MG63 (cell line): ENCODE measurements at regions not wholly inside any gene's neighbourhood (a gene's known extent, or its start where the extent isn't known, plus 50 kb on each side); places are given as distances from the start of the nearest gene placed in this dataset.
"Not testable (repeated sequence)": the region's sequence is repeated elsewhere in the genome, so short reads cannot be mapped to it uniquely, and the experiment has no call there.

Source experiments
- DNase-seq: peaks from one replicate; pipeline ENCODE4 v3.0.0-alpha.2; 2020
- H3K27me3 ChIP-seq: fragments of 250-450 bp; sonication (Bioruptor Pico); 2 replicates; pipeline ENCODE4 v1.5.1; 2020; ENCODE audit warnings: mild to moderate bottlenecking, moderate library complexity
- H3K36me3 ChIP-seq: fragments of 250-450 bp; sonication (Bioruptor Pico); 2 replicates; pipeline ENCODE4 v1.5.1; 2020; ENCODE audit warnings: mild to moderate bottlenecking, moderate library complexity
- H3K4me3 ChIP-seq: fragments of 250-450 bp; sonication (Bioruptor Pico); 2 replicates; pipeline ENCODE4 v1.5.1; 2020; ENCODE audit warnings: mild to moderate bottlenecking, moderate library complexity
- H3K9me3 ChIP-seq: fragments of 250-450 bp; sonication (Bioruptor Pico); 2 replicates; pipeline ENCODE4 v1.5.1; 2020; ENCODE audit warnings: mild to moderate bottlenecking, moderate library complexity

- no peak for DNase-seq
- Histone ChIP-seq H3K9me3 (no peaks in the 10 kb centered on the region), H3K4me3 (no peak overlapping the region), H3K36me3 (no peaks in the 10 kb centered on the region), H3K27me3 (no peaks in the 10 kb centered on the region)
Observed at GRCh38 chr2:21866316-21866715, 742.5 kb downstream of the TDRD15 start.

- Histone ChIP-seq H3K27me3 (no peaks in the 10 kb centered on the region), H3K9me3 (no peaks in the 10 kb centered on the region), H3K36me3 (no peaks in the 10 kb centered on the region), H3K4me3 (no peak overlapping the region)
- DNase-seq: no peak
Observed at GRCh38 chr2:21887881-21888280, 764.1 kb downstream of the TDRD15 start.

GRCh38 chr2:21890041-21890440 is 766.3 kb downstream of the TDRD15 start:
- Histone ChIP-seq H3K4me3 (no peak overlapping the region), H3K36me3 (no peaks in the 10 kb centered on the region), H3K9me3 (no peaks in the 10 kb centered on the region)

GRCh38 chr2:21890716-21891115 is 766.9 kb downstream of the TDRD15 start:
- H3K36me3 ChIP-seq: no peaks in the 10 kb centered on the region
- DNase-seq: no peak
- no peaks in the 10 kb centered on the region for H3K9me3 ChIP-seq
- H3K4me3 ChIP-seq: no peak overlapping the region
- H3K27me3 ChIP-seq: no peaks in the 10 kb centered on the region

More at GRCh38 chr2:21890041-21890440, 766.3 kb downstream of the TDRD15 start:
- no peak for DNase-seq
- H3K27me3 ChIP-seq: no peaks in the 10 kb centered on the region

GRCh38 chr2:21891191-21891590 is 767.4 kb downstream of the TDRD15 start:
- no peaks in the 10 kb centered on the region for H3K27me3 ChIP-seq
- no peaks in the 10 kb centered on the region for H3K9me3 ChIP-seq
- DNase-seq: no peak
- no peak overlapping the region for H3K4me3 ChIP-seq
- H3K36me3 ChIP-seq: no peaks in the 10 kb centered on the region

- Histone ChIP-seq H3K4me3 (no peak overlapping the region), H3K9me3 (no peaks in the 10 kb centered on the region), H3K27me3 (no peaks in the 10 kb centered on the region), H3K36me3 (no peaks in the 10 kb centered on the region)
- DNase-seq: no peak
Observed at GRCh38 chr2:21892140-21892539, 768.4 kb downstream of the TDRD15 start.

DNA sequence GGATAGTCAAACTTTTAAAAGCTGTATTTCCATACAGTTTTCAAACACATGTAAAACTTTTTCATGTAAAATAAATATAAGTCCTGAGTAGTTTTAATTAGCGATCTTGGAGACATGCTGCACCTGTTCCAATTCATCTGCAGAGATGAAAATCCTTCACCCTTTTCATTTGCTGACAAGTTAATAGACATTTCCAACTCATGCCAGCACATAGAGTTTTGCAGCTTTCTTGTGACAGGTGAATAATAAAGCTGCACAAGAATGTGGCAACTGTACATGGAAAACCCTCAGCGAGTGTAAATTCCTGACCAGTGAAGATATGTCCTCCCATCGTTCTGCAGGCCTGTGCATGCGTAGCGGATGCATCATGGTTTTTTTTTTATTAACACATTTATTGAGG is 771.4 kb downstream of the TDRD15 start:
- H3K4me3 ChIP-seq: no peak overlapping the region
- H3K9me3 ChIP-seq: no peaks in the 10 kb centered on the region

GRCh38 chr2:21908712-21909380 is 785.1 kb downstream of the TDRD15 start:
- not testable (repeated sequence) for H3K36me3 ChIP-seq, H3K9me3 ChIP-seq, H3K4me3 ChIP-seq, DNase-seq, H3K27me3 ChIP-seq

More for the DNA sequence above, 771.4 kb downstream of the TDRD15 start:
- DNase-seq: no peak
- no peaks in the 10 kb centered on the region for H3K27me3 ChIP-seq
- no peaks in the 10 kb centered on the region for H3K36me3 ChIP-seq

GRCh38 chr2:21910832-21911507 is 787.2 kb downstream of the TDRD15 start:
- Histone ChIP-seq H3K36me3 (no peaks in the 10 kb centered on the region), H3K4me3 (no peak overlapping the region), H3K27me3 (no peaks in the 10 kb centered on the region), H3K9me3 (no peaks in the 10 kb centered on the region)
- no peak for DNase-seq

DNA sequence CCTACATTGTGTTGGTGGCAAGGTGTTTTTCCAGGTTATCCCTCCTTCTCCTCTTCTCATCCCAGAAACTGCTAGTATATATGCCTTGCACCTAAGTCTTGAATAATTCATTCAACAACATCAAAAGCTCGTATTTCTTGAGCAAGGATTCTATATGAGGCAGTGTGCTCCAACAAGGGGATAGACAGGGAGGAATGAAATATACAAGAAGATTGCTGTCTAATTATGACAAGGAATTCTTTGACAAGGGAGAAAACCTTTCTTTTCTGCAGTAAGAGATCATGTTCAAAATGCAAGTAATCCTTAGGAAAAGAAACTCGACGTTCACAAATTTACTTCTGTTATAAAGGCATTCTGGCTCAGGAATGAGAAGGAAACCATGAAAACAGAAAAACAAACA is 788.6 kb downstream of the TDRD15 start:
- no peaks in the 10 kb centered on the region for H3K27me3 ChIP-seq
- no peaks in the 10 kb centered on the region for H3K36me3 ChIP-seq
- DNase-seq: no peak
- no peaks in the 10 kb centered on the region for H3K9me3 ChIP-seq
- no peak overlapping the region for H3K4me3 ChIP-seq

DNA sequence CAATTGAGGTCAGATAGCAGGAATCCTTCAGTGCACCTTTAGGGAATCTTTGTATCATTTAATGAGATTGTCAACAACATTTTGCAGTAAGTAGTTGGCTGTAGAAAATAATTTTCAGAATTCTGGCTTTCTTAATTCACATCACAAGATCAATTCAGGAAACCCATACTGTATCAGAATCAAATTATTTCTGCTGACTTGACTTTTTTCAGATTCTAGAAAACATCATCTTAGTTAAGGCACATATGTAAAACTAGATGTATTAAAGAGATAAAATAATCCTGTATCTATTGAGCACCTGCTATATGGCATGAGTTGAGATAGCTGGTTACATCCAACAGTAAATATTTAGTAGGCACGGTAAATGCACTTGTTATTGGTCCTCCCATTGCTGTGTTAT is 791.4 kb downstream of the TDRD15 start:
- Histone ChIP-seq H3K27me3 (no peaks in the 10 kb centered on the region), H3K9me3 (no peaks in the 10 kb centered on the region), H3K36me3 (no peaks in the 10 kb centered on the region), H3K4me3 (no peak overlapping the region)
- no peak for DNase-seq

DNA sequence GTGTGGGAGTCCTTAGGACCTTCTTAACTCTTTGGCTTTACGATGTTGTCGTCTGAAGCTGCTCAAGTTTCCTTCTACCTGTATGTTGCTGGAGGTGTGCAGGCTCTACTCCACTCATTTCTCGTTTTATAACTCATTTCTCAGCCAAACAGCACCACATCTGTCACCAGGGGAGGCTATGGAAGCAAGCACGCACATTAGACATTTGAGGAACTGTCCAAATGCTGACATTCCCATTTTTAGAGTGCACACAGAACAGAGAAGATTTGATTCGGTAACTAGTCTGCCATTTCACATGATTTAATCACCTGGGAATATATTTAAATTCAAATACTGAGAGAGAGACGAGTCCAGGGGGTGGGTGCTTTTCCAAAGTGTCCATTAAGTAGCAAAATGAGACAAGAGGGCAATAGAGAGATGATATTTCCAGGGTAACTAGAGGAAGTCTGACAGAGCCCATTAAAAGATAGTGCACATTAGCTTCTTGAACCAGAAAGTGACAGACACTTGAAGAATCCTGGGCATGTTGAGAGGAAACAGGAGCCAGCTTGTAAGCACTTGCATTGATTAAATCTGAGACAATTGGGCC is 793.3 kb downstream of the TDRD15 start:
- no peak for DNase-seq

GRCh38 chr2:21920721-21921120 is 797.0 kb downstream of the TDRD15 start:
- DNase-seq: no peak
- Histone ChIP-seq H3K4me3 (no peak overlapping the region), H3K9me3 (0 out of 2 replicates have a peak, but pooled peaks cover 2% of the 10 kb centered on the region), H3K27me3 (no peaks in the 10 kb centered on the region; the same call in 1 of the 2 replicates), H3K36me3 (no peaks in the 10 kb centered on the region)

More for the DNA sequence above, 793.3 kb downstream of the TDRD15 start:
- Histone ChIP-seq H3K9me3 (no peaks in the 10 kb centered on the region), H3K36me3 (no peaks in the 10 kb centered on the region), H3K4me3 (no peak overlapping the region), H3K27me3 (no peaks in the 10 kb centered on the region; the same call in 1 of the 2 replicates)

- H3K9me3 ChIP-seq: 0 out of 2 replicates have a peak, but pooled peaks cover 2% of the 10 kb centered on the region
- no peak for DNase-seq
- no peak overlapping the region for H3K4me3 ChIP-seq
- no peaks in the 10 kb centered on the region; the same call in 1 of the 2 replicates for H3K27me3 ChIP-seq
- H3K36me3 ChIP-seq: no peaks in the 10 kb centered on the region
Observed at GRCh38 chr2:21924640-21925285, 801.0 kb downstream of the TDRD15 start.

GRCh38 chr2:21928292-21928691 is 804.5 kb downstream of the TDRD15 start:
- Histone ChIP-seq H3K36me3 (no peaks in the 10 kb centered on the region), H3K9me3 (0 out of 2 replicates have a peak, but pooled peaks cover 2% of the 10 kb centered on the region), H3K27me3 (no peaks in the 10 kb centered on the region), H3K4me3 (no peak overlapping the region)
- DNase-seq: no peak

- Histone ChIP-seq H3K4me3 (no peak overlapping the region), H3K27me3 (no peaks in the 10 kb centered on the region), H3K36me3 (no peaks in the 10 kb centered on the region), H3K9me3 (no peaks in the 10 kb centered on the region)
- peak; percentile 6 for DNase-seq
Observed at GRCh38 chr2:21930226-21930625, 806.5 kb downstream of the TDRD15 start.

GRCh38 chr2:21939967-21940366 is 816.2 kb downstream of the TDRD15 start:
- H3K4me3 ChIP-seq: no peak overlapping the region
- no peaks in the 10 kb centered on the region for H3K36me3 ChIP-seq
- no peak for DNase-seq
- H3K9me3 ChIP-seq: no peaks in the 10 kb centered on the region
- H3K27me3 ChIP-seq: no peaks in the 10 kb centered on the region
